ENCODE measurements at regions not wholly inside any gene's neighbourhood (a gene's known extent, or its start where the extent isn't known, plus 50 kb on each side); places are given as distances from the start of the nearest gene placed in this dataset.

DNA sequence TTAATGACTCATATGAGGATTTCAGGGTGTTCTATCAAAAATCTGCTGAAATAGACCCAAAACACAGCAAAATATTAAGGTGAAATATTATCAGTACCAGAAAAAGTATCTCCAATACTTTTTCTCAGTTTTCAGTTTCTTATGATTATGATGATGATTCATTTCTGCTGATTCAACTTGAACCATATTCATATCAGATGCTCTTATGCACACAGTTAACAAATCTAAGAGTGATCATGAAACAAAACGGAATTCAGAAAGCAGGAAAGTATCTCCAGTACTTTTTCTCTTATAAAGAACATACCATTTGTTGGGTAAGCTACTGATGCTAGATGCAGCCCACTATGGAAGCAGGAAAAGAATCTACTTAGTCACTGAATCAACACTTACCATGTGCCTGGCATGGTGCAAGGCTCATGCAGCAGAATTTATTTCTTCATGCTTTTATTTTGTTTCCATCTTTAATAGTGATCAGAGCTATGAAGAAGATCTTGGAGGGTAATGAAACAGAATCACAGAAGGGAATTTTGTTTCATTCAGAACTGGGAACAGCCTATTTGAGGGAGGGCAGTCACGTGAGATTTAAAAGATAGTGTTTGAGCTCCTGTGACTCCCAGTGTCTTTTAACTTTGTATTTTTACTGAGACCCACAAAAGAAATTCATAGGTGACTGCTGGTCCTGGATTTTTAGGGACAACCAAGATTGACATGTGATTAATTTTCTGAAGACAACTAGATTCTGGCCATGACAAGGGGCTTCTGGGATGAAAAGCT lies 480.6 kb downstream of the SETD4 start:
- intact Hi-C loops (cut with micrococcal nuclease; ENCODE audit: unreplicated experiment), result no loop called here
- CTCF ChIA-PET, result no interaction called here
- H3K9me3 ChIP-seq (ENCODE audit: control insufficient read depth, insufficient read depth, low read depth, low read length), result no peaks in the 10 kb centered on the region

DNA sequence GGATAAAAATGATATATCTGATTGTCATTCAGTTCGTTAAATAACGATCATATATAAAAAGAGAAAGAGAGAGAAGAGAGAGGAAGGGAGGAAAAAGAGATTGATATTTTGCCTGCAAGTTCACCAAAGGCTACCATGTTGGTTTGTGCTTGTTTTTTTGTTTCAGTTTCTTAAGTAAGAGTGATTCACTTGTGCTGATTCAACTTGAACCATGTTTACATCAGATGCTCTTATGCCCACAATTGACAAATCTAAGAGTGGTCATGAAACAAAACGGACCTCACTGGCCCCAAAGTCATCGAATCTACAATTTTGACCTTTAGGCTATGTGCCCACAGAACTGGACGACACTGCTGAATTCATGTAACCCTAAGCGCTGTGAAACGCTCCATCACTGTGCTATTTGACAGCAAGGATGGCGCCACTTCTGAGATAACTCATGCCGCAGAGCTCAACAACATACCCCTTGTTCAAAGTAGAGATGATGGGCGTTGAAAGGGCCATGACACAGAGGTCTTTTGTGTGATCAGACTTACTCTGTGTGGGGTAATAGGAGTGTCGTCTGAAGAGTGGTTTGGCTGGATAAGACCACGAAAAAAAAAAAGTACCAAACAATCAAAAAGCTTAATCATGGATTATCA lies 481.4 kb downstream of the SETD4 start:
- Histone ChIP-seq H3K27ac (ENCODE audit: low read length) (no peak overlapping the region), H3K9me3 (ENCODE audit: control insufficient read depth, insufficient read depth, low read depth, low read length) (no peaks in the 10 kb centered on the region), H3K36me3 (ENCODE audit: control insufficient read depth, insufficient read depth, low read length) (no peaks in the 10 kb centered on the region), H3K4me3 (ENCODE audit: low read depth in 2 of 2, low read length in 2 of 2) (no peak overlapping the region), H3K27me3 (ENCODE audit: control insufficient read depth, insufficient read depth, low read length) (peaks cover 2% of the 10 kb centered on the region; the same call in 1 of the 2 replicates), H3K4me1 (ENCODE audit: control insufficient read depth, insufficient read depth, low read length) (no peaks in the 10 kb centered on the region)
- BruUV-seq (replicated peaks), result no TSS peak
- TF ChIP-seq, protein P1, sequence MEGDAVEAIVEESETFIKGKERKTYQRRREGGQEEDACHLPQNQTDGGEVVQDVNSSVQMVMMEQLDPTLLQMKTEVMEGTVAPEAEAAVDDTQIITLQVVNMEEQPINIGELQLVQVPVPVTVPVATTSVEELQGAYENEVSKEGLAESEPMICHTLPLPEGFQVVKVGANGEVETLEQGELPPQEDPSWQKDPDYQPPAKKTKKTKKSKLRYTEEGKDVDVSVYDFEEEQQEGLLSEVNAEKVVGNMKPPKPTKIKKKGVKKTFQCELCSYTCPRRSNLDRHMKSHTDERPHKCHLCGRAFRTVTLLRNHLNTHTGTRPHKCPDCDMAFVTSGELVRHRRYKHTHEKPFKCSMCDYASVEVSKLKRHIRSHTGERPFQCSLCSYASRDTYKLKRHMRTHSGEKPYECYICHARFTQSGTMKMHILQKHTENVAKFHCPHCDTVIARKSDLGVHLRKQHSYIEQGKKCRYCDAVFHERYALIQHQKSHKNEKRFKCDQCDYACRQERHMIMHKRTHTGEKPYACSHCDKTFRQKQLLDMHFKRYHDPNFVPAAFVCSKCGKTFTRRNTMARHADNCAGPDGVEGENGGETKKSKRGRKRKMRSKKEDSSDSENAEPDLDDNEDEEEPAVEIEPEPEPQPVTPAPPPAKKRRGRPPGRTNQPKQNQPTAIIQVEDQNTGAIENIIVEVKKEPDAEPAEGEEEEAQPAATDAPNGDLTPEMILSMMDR (IDR thresholded peaks at IDR 0.05), result no peak
- no peak for TF ChIP-seq TCF7L2 (IDR thresholded peaks at IDR 0.05; ENCODE audit: low read depth, low read length)
- TF ChIP-seq, protein P2, sequence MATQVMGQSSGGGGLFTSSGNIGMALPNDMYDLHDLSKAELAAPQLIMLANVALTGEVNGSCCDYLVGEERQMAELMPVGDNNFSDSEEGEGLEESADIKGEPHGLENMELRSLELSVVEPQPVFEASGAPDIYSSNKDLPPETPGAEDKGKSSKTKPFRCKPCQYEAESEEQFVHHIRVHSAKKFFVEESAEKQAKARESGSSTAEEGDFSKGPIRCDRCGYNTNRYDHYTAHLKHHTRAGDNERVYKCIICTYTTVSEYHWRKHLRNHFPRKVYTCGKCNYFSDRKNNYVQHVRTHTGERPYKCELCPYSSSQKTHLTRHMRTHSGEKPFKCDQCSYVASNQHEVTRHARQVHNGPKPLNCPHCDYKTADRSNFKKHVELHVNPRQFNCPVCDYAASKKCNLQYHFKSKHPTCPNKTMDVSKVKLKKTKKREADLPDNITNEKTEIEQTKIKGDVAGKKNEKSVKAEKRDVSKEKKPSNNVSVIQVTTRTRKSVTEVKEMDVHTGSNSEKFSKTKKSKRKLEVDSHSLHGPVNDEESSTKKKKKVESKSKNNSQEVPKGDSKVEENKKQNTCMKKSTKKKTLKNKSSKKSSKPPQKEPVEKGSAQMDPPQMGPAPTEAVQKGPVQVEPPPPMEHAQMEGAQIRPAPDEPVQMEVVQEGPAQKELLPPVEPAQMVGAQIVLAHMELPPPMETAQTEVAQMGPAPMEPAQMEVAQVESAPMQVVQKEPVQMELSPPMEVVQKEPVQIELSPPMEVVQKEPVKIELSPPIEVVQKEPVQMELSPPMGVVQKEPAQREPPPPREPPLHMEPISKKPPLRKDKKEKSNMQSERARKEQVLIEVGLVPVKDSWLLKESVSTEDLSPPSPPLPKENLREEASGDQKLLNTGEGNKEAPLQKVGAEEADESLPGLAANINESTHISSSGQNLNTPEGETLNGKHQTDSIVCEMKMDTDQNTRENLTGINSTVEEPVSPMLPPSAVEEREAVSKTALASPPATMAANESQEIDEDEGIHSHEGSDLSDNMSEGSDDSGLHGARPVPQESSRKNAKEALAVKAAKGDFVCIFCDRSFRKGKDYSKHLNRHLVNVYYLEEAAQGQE (IDR thresholded peaks at IDR 0.05; ENCODE audit: insufficient read depth in 1 of 2, low read depth in 2 of 2, low read length in 1 of 2), result no peak
- no peak for TF ChIP-seq POLR2AphosphoS5 (IDR thresholded peaks at IDR 0.05; ENCODE audit: low read depth, low read length)
- TF ChIP-seq SIN3A (IDR thresholded peaks at IDR 0.05; ENCODE audit: borderline replicate concordance, insufficient read depth, low read depth, low read length), result no peak
- ChIA-PET POLR2A (no interaction called here), CTCF (no interaction called here)
- intact Hi-C loops (cut with micrococcal nuclease; ENCODE audit: unreplicated experiment), result no loop called here
- in situ Hi-C loops (cut with HindIII; ENCODE audit: low pct_unique_long_range_greater_than_20kb, low sequenced_read_pairs), result no loop called here
- no peak for ATAC-seq
- DNase-seq (ENCODE audit: low read depth, low spot score), result no peak

More for the DNA sequence above, 480.6 kb downstream of the SETD4 start:
- H3K27me3 ChIP-seq (ENCODE audit: control insufficient read depth, insufficient read depth, low read length), result peaks cover 2% of the 10 kb centered on the region; the same call in 1 of the 2 replicates
- no TSS peak for BruUV-seq (replicated peaks)
- POLR2A ChIA-PET, result no interaction called here
- H3K4me3 ChIP-seq (ENCODE audit: low read depth in 2 of 2, low read length in 2 of 2), result no peak overlapping the region
- no peaks in the 10 kb centered on the region for H3K4me1 ChIP-seq (ENCODE audit: control insufficient read depth, insufficient read depth, low read length)
- no peaks in the 10 kb centered on the region for H3K36me3 ChIP-seq (ENCODE audit: control insufficient read depth, insufficient read depth, low read length)
- no peak overlapping the region for H3K27ac ChIP-seq (ENCODE audit: low read length)
- in situ Hi-C loops (cut with HindIII; ENCODE audit: low pct_unique_long_range_greater_than_20kb, low sequenced_read_pairs), result no loop called here
- TF ChIP-seq TCF7L2 (IDR thresholded peaks at IDR 0.05; ENCODE audit: low read depth, low read length) (no peak), POLR2AphosphoS5 (IDR thresholded peaks at IDR 0.05; ENCODE audit: low read depth, low read length) (no peak), SIN3A (IDR thresholded peaks at IDR 0.05; ENCODE audit: borderline replicate concordance, insufficient read depth, low read depth, low read length) (no peak)
- TF ChIP-seq, protein P2 (IDR thresholded peaks at IDR 0.05; ENCODE audit: insufficient read depth in 1 of 2, low read depth in 2 of 2, low read length in 1 of 2), result no peak
- TF ChIP-seq, protein P1 (IDR thresholded peaks at IDR 0.05), result no peak
- no peak for DNase-seq (ENCODE audit: low read depth, low spot score)
- ATAC-seq, result no peak
